HepG2 (cell line): ENCODE measurements at regions not wholly inside any gene's neighbourhood (a gene's known extent, or its start where the extent isn't known, plus 50 kb on each side); places are given as distances from the start of the nearest gene placed in this dataset.

Source experiments
- MXI1 ChIP-seq: IDR thresholded peaks from 3 replicates; pipeline ENCODE4 v1.6.1; 2012; ENCODE audit warnings: low read depth, low read length, inconsistent platforms, borderline replicate concordance
- POLR2A ChIP-seq, 2 experiments: IDR thresholded peaks; 2 replicates each; pipeline ENCODE4 v1.6.1; 2011; ENCODE audit warnings: low read depth in 2 of 2, low read length in 2 of 2, mild to moderate bottlenecking in 1 of 2, moderate library complexity in 1 of 2; ENCODE audit not compliant: insufficient read depth in 1 of 2
- REL ChIP-seq: sonication (generic); formaldehyde crosslinking; conservative IDR thresholded peaks from 2 replicates; pipeline ENCODE4 v1.8.0; 2022; ENCODE audit warnings: mild to moderate bottlenecking, missing genetic modification reagents, moderate library complexity
- RNF2 ChIP-seq: fragments of 450-650 bp; conservative IDR thresholded peaks from 2 replicates; pipeline ENCODE4 v1.6.1; 2016; ENCODE audit warnings: low read depth
- YY1 ChIP-seq: IDR thresholded peaks from 2 replicates; pipeline ENCODE4 v1.6.1; 2011; ENCODE audit warnings: low read length, low read depth, moderate library complexity, mild to moderate bottlenecking; ENCODE audit not compliant: insufficient read depth, insufficient replicate concordance
- ZNF274 ChIP-seq: sonication (generic); formaldehyde crosslinking; IDR thresholded peaks from 2 replicates; pipeline ENCODE4 v1.5.1; 2020; ENCODE audit warnings: mild to moderate bottlenecking, missing genetic modification reagents
- ZNF282 ChIP-seq: fragments of 450-650 bp; IDR thresholded peaks from 2 replicates; pipeline ENCODE4 v1.6.1; 2018; ENCODE audit not compliant: partially characterized antibody
- ZNF350 ChIP-seq: sonication (generic); formaldehyde crosslinking; IDR thresholded peaks from 2 replicates; pipeline ENCODE4 v1.4.0; 2020; ENCODE audit warnings: mild to moderate bottlenecking, low read depth, missing genetic modification reagents, borderline replicate concordance
- TF ChIP-seq, protein P1 (sequence below): sonication (generic); formaldehyde crosslinking; IDR thresholded peaks from 2 replicates; pipeline ENCODE4 v1.5.0; 2020; ENCODE audit warnings: mild to moderate bottlenecking, missing genetic modification reagents, moderate library complexity
- TF ChIP-seq, protein P2 (sequence below): sonication (generic); formaldehyde crosslinking; IDR thresholded peaks from 2 replicates; pipeline ENCODE4 v1.8.0; 2022; ENCODE audit warnings: mild to moderate bottlenecking, missing genetic modification reagents; ENCODE audit not compliant: insufficient replicate concordance
- TF ChIP-seq, protein P3 (sequence below): sonication (generic); formaldehyde crosslinking; IDR thresholded peaks from 2 replicates; pipeline ENCODE4 v1.4.0; 2020; ENCODE audit warnings: low read depth, mild to moderate bottlenecking, missing genetic modification reagents

DNA sequence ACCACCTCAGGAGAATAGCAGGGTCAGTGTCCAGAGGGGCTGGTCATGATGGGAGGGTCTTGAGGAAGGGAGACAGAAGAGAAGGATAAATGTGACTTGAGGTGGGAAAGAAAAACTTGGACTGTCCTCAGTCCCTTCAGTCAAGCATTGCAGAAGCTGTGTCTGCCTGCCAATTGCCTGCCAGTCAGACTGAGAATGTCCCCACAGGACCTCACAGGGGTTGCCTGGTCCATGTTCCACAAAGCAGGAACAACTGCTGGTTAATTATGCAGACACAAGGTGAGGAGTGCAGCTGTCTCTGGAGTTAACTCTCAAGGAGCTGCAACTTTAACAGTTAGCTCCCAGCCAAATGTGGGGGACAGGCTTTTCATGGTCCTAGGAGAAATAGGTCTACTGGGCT is 75.7 kb downstream of the TRIM43 start:
- TF ChIP-seq ZNF274 (CRISPR knock-in tag): no peak
- TF ChIP-seq REL (CRISPR knock-in tag): no peak
- TF ChIP-seq ZNF282: no peak
- TF ChIP-seq RNF2: no peak
- no peak for TF ChIP-seq MXI1
- TF ChIP-seq, protein P1, sequence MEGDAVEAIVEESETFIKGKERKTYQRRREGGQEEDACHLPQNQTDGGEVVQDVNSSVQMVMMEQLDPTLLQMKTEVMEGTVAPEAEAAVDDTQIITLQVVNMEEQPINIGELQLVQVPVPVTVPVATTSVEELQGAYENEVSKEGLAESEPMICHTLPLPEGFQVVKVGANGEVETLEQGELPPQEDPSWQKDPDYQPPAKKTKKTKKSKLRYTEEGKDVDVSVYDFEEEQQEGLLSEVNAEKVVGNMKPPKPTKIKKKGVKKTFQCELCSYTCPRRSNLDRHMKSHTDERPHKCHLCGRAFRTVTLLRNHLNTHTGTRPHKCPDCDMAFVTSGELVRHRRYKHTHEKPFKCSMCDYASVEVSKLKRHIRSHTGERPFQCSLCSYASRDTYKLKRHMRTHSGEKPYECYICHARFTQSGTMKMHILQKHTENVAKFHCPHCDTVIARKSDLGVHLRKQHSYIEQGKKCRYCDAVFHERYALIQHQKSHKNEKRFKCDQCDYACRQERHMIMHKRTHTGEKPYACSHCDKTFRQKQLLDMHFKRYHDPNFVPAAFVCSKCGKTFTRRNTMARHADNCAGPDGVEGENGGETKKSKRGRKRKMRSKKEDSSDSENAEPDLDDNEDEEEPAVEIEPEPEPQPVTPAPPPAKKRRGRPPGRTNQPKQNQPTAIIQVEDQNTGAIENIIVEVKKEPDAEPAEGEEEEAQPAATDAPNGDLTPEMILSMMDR (CRISPR knock-in tag): no peak
- TF ChIP-seq, protein P2, sequence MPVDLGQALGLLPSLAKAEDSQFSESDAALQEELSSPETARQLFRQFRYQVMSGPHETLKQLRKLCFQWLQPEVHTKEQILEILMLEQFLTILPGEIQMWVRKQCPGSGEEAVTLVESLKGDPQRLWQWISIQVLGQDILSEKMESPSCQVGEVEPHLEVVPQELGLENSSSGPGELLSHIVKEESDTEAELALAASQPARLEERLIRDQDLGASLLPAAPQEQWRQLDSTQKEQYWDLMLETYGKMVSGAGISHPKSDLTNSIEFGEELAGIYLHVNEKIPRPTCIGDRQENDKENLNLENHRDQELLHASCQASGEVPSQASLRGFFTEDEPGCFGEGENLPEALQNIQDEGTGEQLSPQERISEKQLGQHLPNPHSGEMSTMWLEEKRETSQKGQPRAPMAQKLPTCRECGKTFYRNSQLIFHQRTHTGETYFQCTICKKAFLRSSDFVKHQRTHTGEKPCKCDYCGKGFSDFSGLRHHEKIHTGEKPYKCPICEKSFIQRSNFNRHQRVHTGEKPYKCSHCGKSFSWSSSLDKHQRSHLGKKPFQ: no peak
- TF ChIP-seq, protein P3, sequence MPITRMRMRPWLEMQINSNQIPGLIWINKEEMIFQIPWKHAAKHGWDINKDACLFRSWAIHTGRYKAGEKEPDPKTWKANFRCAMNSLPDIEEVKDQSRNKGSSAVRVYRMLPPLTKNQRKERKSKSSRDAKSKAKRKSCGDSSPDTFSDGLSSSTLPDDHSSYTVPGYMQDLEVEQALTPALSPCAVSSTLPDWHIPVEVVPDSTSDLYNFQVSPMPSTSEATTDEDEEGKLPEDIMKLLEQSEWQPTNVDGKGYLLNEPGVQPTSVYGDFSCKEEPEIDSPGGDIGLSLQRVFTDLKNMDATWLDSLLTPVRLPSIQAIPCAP: no peak
- no peak for TF ChIP-seq ZNF350 (CRISPR knock-in tag)
- TF ChIP-seq POLR2A (IDR thresholded peaks at IDR 0.05; ENCODE audit: insufficient read depth in 1 of 2, low read depth in 2 of 2, low read length in 2 of 2): no peak
- TF ChIP-seq YY1: no peak
